ENCODE measurements at regions not wholly inside any gene's neighbourhood (a gene's known extent, or its start where the extent isn't known, plus 50 kb on each side); places are given as distances from the start of the nearest gene placed in this dataset.
"Not testable (repeated sequence)": the region's sequence is repeated elsewhere in the genome, so short reads cannot be mapped to it uniquely, and the experiment has no call there.

DNA sequence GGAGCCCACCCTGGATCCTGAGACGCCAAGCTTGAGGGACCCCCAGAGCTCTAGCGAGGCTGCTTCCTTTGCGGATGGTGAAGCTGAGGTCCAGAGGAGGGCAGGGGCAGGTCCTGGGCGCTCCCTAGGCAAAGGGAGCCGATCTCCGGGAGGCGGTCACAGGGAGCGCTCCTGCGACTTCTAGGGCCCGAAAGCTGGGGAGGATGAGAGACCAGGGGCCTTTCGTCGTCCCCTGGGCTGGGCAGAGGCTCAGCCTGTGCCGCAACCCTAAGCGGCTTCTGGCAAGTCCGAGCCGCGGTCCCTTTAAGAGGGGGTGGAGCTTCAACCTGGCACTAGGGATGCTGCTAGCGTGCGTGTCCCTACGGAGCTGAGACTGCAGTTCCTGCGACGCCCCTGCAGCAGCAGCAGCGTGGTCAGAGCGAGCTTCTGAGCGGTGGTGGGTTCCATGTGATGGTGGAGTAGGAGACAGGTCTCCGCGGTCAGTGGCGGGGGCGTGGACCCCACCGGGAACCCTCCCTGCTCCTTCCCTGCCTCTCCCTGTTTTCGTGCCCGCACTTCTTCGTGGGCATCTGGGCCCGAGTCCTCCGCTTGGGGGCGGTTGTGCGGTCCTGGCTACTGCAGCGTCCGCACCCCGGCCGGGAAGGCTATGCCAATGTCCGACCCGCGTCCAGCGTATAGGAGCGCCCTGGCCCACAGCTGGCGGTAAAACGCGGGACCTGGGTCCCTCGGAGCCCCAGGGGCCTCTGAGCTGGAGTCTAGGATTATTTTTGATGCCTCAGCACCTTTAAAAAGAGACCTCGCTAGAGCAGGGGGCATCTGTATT is 154.6 kb downstream of the CCDC74A start:
- peak overlapping the region; percentile 73 for H3K9ac ChIP-seq (ENCODE audit: low read depth, low read length)
- H3K27ac ChIP-seq (ENCODE audit: low read length), result no peak overlapping the region
- no peaks in the 10 kb centered on the region for H3K36me3 ChIP-seq (ENCODE audit: insufficient read depth, low read depth, low read length)
- H3K4me3 ChIP-seq (ENCODE audit: low read length), result peak overlapping the region; percentile 91
- H3K27me3 ChIP-seq (ENCODE audit: insufficient read depth, low read length), result peaks cover 11% of the 10 kb centered on the region
- no peaks in the 10 kb centered on the region for H3K4me1 ChIP-seq (ENCODE audit: insufficient read depth, low read length)
- H3K9me3 ChIP-seq (ENCODE audit: insufficient read depth, low read depth, low read length), result no peaks in the 10 kb centered on the region

DNA sequence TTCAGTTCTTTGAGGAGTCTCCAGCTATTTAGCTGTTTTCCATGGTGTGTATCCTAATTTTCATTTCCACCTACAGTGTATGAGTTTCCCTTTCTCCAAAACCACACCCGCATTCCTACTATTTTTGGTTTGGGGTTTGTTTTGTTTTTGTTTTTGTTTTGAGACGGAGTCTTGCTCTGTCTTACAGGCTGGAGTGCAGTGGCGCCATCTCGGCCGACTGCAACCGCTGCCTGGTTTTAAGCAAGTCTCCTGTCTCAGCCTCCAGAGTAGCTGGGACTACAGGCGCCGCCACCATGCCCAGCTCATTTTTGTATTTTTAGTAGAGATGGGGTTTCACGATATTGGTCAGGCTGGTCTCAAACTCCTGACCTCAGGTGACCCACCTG is 155.2 kb downstream of the CCDC74A start:
- not testable (repeated sequence) for H3K36me3 ChIP-seq (ENCODE audit: insufficient read depth, low read depth, low read length); H3K9me3 ChIP-seq (ENCODE audit: insufficient read depth, low read depth, low read length); H3K4me1 ChIP-seq (ENCODE audit: insufficient read depth, low read length); H3K27ac ChIP-seq (ENCODE audit: low read length)
- H3K9ac ChIP-seq (ENCODE audit: low read depth, low read length), result peak overlapping the region; percentile 73
- peaks cover 11% of the 10 kb centered on the region for H3K27me3 ChIP-seq (ENCODE audit: insufficient read depth, low read length)
- peak overlapping the region; percentile 91 for H3K4me3 ChIP-seq (ENCODE audit: low read length)

DNA sequence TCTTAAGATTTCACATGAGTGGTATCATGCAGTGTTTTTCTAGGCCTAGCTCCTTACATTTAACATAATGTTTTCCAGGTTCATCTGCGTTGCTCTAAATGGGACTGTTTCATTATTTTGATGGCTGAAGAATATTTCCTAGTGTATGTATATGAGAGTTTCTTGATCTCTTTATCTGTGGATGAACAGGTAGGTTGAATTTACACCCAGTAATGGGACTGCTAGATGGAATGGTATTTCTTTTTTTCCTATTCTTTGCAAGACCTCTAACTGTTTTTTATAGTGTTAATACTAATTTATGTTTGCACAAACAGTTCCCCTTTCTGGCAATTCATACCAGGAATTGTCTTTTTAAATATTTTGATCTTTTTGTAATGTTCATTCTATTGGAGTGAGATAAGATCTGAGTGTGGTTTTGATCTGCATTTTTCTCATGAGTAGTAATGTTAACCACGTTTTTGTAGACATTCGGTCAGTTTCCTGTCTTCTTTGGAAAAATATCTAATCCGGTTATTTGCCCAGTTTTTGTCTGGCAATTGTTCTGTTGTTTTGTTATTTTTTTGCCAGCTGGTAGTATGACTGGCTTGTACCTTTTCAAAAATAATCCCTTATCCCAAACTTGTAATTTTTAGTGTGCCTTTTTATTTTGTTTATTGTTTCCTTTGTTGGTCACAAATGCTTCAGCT is 157.1 kb downstream of the CCDC74A start:
- H3K36me3 ChIP-seq (ENCODE audit: insufficient read depth, low read depth, low read length); H3K27ac ChIP-seq (ENCODE audit: low read length); H3K9me3 ChIP-seq (ENCODE audit: insufficient read depth, low read depth, low read length); H3K9ac ChIP-seq (ENCODE audit: low read depth, low read length); H3K4me1 ChIP-seq (ENCODE audit: insufficient read depth, low read length); H3K4me3 ChIP-seq (ENCODE audit: low read length): not testable (repeated sequence)
- H3K27me3 ChIP-seq (ENCODE audit: insufficient read depth, low read length), result peaks cover 11% of the 10 kb centered on the region

DNA sequence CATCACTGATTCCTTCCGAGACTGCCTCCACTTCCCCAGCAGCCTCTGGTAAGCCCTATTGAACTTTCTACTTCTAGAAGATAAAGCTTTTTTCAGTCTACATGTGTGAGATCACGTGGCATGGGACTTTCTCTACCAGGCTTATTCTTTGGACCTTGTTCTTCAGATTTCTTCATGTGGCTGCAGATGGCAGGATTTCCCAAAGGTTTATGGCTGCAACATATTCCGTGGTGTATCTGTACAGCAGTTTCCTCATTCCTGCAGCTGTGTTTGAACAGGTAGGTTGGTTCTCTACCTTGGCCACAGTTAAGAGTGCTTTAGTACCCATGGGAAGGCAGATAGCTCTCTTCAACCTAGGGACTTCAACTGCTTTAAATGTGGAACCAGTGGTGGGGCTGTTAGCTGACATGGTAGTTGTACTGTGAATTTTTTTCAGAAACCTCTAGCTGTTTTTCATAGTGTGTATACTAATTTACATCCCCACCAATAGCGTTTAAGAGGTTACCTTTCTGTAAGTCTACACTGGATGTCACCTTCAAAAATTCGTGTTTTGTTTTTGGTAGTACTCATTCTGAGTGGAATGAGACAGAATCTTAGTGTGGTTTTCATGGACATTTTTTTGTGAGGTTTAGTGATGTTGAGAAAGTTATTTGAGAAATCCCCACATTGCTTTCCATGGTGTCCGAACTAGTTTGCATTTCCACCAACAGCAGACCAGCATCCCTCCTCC is 158.6 kb downstream of the CCDC74A start:
- Histone ChIP-seq H3K36me3 (ENCODE audit: insufficient read depth, low read depth, low read length) (peaks cover 10% of the 10 kb centered on the region; the same call in 1 of the 2 replicates), H3K9me3 (ENCODE audit: insufficient read depth, low read depth, low read length) (peaks cover 14% of the 10 kb centered on the region)
- H3K4me3 ChIP-seq (ENCODE audit: low read length); H3K9ac ChIP-seq (ENCODE audit: low read depth, low read length); H3K4me1 ChIP-seq (ENCODE audit: insufficient read depth, low read length); H3K27me3 ChIP-seq (ENCODE audit: insufficient read depth, low read length); H3K27ac ChIP-seq (ENCODE audit: low read length): not testable (repeated sequence)

DNA sequence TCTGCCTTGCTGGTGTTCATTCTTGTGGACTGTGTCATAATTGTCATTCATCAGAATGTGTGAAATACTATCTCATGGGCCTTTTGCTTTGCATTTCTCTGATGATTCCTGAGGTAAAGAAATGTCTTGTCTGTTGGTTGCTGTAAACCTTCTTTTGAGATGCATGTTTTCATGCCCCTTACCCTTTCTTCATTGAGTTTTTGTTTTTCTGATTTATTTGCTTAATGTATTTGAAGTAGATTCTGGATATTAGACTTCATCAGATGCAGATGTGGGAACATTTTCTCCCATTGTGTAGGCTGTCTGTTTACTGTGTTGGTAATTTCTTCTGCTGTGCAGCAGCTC is 159.2 kb downstream of the CCDC74A start:
- not testable (repeated sequence) for H3K27ac ChIP-seq (ENCODE audit: low read length); H3K4me3 ChIP-seq (ENCODE audit: low read length); H3K9ac ChIP-seq (ENCODE audit: low read depth, low read length); H3K27me3 ChIP-seq (ENCODE audit: insufficient read depth, low read length); H3K4me1 ChIP-seq (ENCODE audit: insufficient read depth, low read length)
- Histone ChIP-seq H3K9me3 (ENCODE audit: insufficient read depth, low read depth, low read length) (peaks cover 18% of the 10 kb centered on the region), H3K36me3 (ENCODE audit: insufficient read depth, low read depth, low read length) (peaks cover 10% of the 10 kb centered on the region; the same call in 1 of the 2 replicates)

DNA sequence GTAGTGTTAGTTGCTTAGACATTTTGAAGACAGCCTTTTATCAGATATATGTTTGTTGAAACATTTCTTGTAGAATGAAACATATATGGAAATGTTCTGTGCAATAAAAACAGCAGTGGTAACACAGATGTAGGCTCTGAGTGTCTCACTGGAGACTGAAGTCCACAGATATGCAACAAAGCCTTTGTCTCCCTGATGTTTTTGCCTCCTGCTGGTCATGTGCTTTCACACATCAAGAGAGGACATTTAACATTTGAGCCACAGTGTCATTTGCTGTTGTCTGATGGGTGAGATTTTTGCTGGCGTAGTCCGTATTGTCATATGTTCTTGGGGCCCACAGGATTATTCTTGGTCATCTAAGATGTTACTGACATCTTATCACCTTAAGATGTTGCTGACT is 161.4 kb downstream of the CCDC74A start:
- not testable (repeated sequence) for H3K4me1 ChIP-seq (ENCODE audit: insufficient read depth, low read length); H3K27ac ChIP-seq (ENCODE audit: low read length); H3K9ac ChIP-seq (ENCODE audit: low read depth, low read length); H3K4me3 ChIP-seq (ENCODE audit: low read length); H3K27me3 ChIP-seq (ENCODE audit: insufficient read depth, low read length)
- Histone ChIP-seq H3K9me3 (ENCODE audit: insufficient read depth, low read depth, low read length) (peaks cover 19% of the 10 kb centered on the region), H3K36me3 (ENCODE audit: insufficient read depth, low read depth, low read length) (peaks cover 10% of the 10 kb centered on the region; the same call in 1 of the 2 replicates)

DNA sequence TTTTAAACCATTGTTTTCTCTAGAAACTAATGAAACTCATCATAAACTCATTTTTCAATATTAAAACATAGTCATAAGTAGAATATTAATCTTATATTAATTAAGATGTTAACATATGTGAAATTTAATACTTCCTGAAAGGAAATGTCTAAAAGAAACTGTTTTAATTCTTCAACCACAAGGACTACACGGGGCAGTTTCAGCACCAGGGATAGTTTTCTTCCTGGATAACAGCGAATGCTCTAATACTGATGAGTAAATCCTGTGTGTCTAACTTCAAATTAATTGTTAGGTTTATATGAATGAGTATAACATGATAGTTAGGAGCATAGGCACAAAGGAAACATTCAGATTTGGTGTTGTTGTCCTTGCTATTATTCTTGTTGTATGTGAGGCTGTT is 183.6 kb downstream of the CCDC74A start:
- not testable (repeated sequence) for H3K9me3 ChIP-seq (ENCODE audit: insufficient read depth, low read depth, low read length); H3K9ac ChIP-seq (ENCODE audit: low read depth, low read length); H3K36me3 ChIP-seq (ENCODE audit: insufficient read depth, low read depth, low read length); H3K4me1 ChIP-seq (ENCODE audit: insufficient read depth, low read length); H3K27ac ChIP-seq (ENCODE audit: low read length); H3K4me3 ChIP-seq (ENCODE audit: low read length); H3K27me3 ChIP-seq (ENCODE audit: insufficient read depth, low read length)

DNA sequence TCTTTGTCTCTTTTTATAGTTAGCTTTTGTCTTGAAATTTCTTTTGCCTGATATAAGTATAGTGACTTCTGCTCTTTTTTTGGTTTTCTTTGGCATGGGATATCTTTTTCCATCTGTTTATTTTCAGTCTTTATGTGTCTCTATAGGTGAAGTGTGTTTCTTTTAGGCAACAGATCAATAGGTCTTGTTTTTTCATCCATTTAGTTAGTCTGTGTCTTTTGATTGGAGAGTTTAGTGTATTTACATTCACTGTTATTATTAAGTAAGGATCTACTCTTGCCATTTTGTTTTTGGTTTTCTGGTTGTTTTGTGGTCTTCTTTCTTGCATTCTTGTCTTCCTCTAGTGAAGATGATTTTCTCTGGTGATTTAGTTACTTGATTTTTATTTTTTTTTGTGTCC is 190.2 kb downstream of the CCDC74A start:
- not testable (repeated sequence) for H3K9me3 ChIP-seq (ENCODE audit: insufficient read depth, low read depth, low read length); H3K9ac ChIP-seq (ENCODE audit: low read depth, low read length); H3K27me3 ChIP-seq (ENCODE audit: insufficient read depth, low read length); H3K4me3 ChIP-seq (ENCODE audit: low read length); H3K36me3 ChIP-seq (ENCODE audit: insufficient read depth, low read depth, low read length); H3K27ac ChIP-seq (ENCODE audit: low read length); H3K4me1 ChIP-seq (ENCODE audit: insufficient read depth, low read length)

DNA sequence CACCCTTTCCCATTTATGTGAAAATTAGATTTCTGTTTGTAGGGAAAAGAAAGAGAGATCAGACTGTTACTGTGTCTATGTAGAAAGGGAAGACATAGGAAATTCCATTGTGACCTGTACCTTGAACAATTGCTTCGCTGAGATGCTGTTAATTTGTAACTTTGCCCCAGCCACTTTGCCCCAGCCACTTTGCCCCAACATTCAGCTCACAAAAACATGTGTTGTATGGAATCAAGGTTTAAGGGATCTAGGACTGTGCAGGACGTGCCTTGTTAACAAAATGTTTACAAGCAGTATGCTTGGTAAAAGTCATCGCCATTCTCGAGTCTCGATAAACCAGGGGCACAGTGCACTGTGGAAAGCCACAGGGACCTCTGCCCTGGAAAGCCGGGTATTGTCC is 193.5 kb downstream of the CCDC74A start:
- not testable (repeated sequence) for H3K9ac ChIP-seq (ENCODE audit: low read depth, low read length); H3K4me3 ChIP-seq (ENCODE audit: low read length); H3K36me3 ChIP-seq (ENCODE audit: insufficient read depth, low read depth, low read length); H3K27ac ChIP-seq (ENCODE audit: low read length); H3K9me3 ChIP-seq (ENCODE audit: insufficient read depth, low read depth, low read length); H3K27me3 ChIP-seq (ENCODE audit: insufficient read depth, low read length); H3K4me1 ChIP-seq (ENCODE audit: insufficient read depth, low read length)

DNA sequence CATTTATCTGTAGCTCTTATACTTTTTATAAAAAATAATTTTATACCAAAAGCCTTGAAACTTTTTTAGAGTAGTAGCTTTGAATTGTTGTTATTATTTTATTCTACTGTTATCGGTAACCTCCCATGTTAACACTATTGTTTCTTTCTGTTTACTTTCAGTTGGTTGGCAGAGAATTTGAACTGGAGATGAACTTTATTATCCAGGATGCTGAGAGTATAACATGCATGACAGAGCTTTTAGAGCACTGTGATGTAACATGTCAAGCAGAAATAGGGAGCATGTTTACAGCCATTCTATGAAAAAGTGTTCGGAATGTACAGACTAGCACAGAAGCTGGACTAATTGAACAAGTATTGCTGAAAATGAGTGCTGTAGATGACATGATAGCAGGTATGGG is 194.6 kb downstream of the CCDC74A start:
- not testable (repeated sequence) for H3K4me1 ChIP-seq (ENCODE audit: insufficient read depth, low read length); H3K36me3 ChIP-seq (ENCODE audit: insufficient read depth, low read depth, low read length); H3K27me3 ChIP-seq (ENCODE audit: insufficient read depth, low read length); H3K9me3 ChIP-seq (ENCODE audit: insufficient read depth, low read depth, low read length); H3K27ac ChIP-seq (ENCODE audit: low read length); H3K9ac ChIP-seq (ENCODE audit: low read depth, low read length); H3K4me3 ChIP-seq (ENCODE audit: low read length)

DNA sequence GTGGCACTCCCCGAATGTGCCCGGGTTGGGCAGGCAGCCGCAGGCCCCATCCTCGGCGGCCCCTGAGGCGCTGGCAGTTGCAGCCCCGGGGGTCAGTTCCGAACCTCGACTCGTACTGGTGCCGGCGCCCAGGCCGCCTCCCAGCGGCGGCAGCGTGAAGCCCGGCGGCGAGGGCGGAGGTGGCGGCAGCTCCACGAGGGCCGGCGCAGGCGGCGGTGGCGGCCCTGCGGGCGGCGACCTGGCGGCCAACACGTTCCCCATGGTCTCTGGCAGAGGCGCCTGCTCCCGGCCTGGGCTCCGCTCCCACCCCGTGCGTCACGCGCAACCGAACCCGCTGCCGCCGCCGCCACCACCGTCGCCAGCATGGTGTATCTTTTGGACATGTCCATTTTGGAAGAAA is 196.3 kb downstream of the CCDC74A start:
- no peaks in the 10 kb centered on the region for H3K4me1 ChIP-seq (ENCODE audit: insufficient read depth, low read length)
- H3K9me3 ChIP-seq (ENCODE audit: insufficient read depth, low read depth, low read length), result no peaks in the 10 kb centered on the region
- no peaks in the 10 kb centered on the region for H3K27me3 ChIP-seq (ENCODE audit: insufficient read depth, low read length)
- H3K4me3 ChIP-seq (ENCODE audit: low read length), result no peak overlapping the region
- H3K27ac ChIP-seq (ENCODE audit: low read length), result no peak overlapping the region
- no peak overlapping the region for H3K9ac ChIP-seq (ENCODE audit: low read depth, low read length)
- no peaks in the 10 kb centered on the region for H3K36me3 ChIP-seq (ENCODE audit: insufficient read depth, low read depth, low read length)

DNA sequence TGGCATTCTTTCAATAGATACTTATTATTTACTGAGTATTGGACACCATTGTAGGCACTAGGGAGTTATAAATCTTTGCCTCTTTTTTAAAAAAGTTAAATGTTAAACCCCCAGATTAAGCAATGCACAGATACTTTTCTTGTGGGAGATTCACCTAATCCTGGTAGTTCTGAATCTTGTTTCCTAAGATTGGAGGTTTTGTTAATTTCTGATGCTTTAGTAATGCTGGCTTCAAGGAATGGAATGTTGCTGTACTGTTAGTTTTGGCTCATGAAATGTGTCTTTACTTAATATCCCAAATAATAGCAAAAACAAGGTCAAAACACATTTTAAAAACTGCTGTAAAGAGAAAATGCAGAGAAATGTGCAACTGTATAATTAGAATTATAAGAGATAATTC is 200.8 kb downstream of the CCDC74A start:
- H3K9ac ChIP-seq (ENCODE audit: low read depth, low read length); H3K27me3 ChIP-seq (ENCODE audit: insufficient read depth, low read length); H3K9me3 ChIP-seq (ENCODE audit: insufficient read depth, low read depth, low read length); H3K4me1 ChIP-seq (ENCODE audit: insufficient read depth, low read length); H3K36me3 ChIP-seq (ENCODE audit: insufficient read depth, low read depth, low read length); H3K4me3 ChIP-seq (ENCODE audit: low read length); H3K27ac ChIP-seq (ENCODE audit: low read length): not testable (repeated sequence)
